Spleen (tissue), 11 donors: ENCODE measurements at regions not wholly inside any gene's neighbourhood (a gene's known extent, or its start where the extent isn't known, plus 50 kb on each side); places are given as distances from the start of the nearest gene placed in this dataset.
A peak's percentile ranks its signal among the peaks of the same experiment; 100 is the strongest.

Source experiments
- DNase-seq: peaks from one replicate; pipeline ENCODE4 v3.0.0-alpha.2; 2020
- H3K27ac ChIP-seq, 8 donors: fragments of 200-600 bp; sonication (generic) in 7 of 8; 1 replicate in 4 of 8; 2 replicates in 4 of 8; pipeline versions ENCODE4 v1.5.0 to v1.8.0; 2016 to 2021; ENCODE audit warnings: inconsistent platforms in 4 of 8, mild to moderate bottlenecking in 4 of 8, moderate library complexity in 1 of 8
- H3K27me3 ChIP-seq, 7 donors: fragments of 200-600 bp; sonication (generic) in 6 of 7; replicated peaks in 1 of 7; 1 replicate in 4 of 7; 2 replicates in 3 of 7; pipeline versions ENCODE4 v1.5.0 to v1.8.0; 2016 to 2021; ENCODE audit warnings: inconsistent platforms in 3 of 7, mild to moderate bottlenecking in 1 of 7
- H3K36me3 ChIP-seq, 6 donors: fragments of 200-600 bp; sonication (generic) in 5 of 6; 1 replicate in 4 of 6; 2 replicates in 2 of 6; pipeline versions ENCODE4 v1.5.0 to v1.8.0; 2016 to 2021; ENCODE audit warnings: inconsistent platforms in 2 of 6
- H3K4me1 ChIP-seq, 6 donors: fragments of 200-600 bp; sonication (generic) in 5 of 6; 1 replicate in 3 of 6; 2 replicates in 3 of 6; pipeline versions ENCODE4 v1.5.0 to v1.8.0; 2016 to 2021; ENCODE audit warnings: inconsistent platforms in 3 of 6
- H3K4me3 ChIP-seq, 8 donors: fragments of 200-600 bp; sonication (generic) in 7 of 8; 1 replicate in 4 of 8; 2 replicates in 4 of 8; pipeline versions ENCODE4 v1.5.0 to v1.8.0; 2016 to 2021; ENCODE audit warnings: inconsistent platforms in 4 of 8, mild to moderate bottlenecking in 4 of 8, moderate library complexity in 2 of 8
- H3K9me3 ChIP-seq, 8 donors: fragments of 200-600 bp; sonication (generic) in 7 of 8; 1 replicate in 4 of 8; 2 replicates in 4 of 8; pipeline versions ENCODE4 v1.5.0 to v1.8.0; 2016 to 2021; ENCODE audit warnings: inconsistent platforms in 4 of 8
- CTCF ChIP-seq, 11 experiments: fragments of 200-600 bp in 7 of 11; fragments of 450-650 bp in 4 of 11; sonication (generic) in 4 of 11; IDR thresholded peaks in 8 of 11; conservative IDR thresholded peaks in 3 of 11; 1 replicate in 7 of 11; 2 replicates in 4 of 11; pipeline versions ENCODE4 v1.4.0 to v1.8.0; 2016 to 2021; ENCODE audit warnings: antibody characterized with exemption in 11 of 11, inconsistent platforms in 4 of 11, mild to moderate bottlenecking in 1 of 11
- POLR2A ChIP-seq, 3 donors: fragments of 450-650 bp; IDR thresholded peaks; one replicate each; pipeline ENCODE4 v1.5.1; 2017; ENCODE audit warnings: antibody characterized with exemption in 3 of 3, mild to moderate bottlenecking in 1 of 3
- POLR2AphosphoS5 ChIP-seq, 3 donors: sonication (generic); formaldehyde crosslinking; IDR thresholded peaks; one replicate each; pipeline ENCODE4 v1.5.1; 2017; ENCODE audit warnings: antibody characterized with exemption in 3 of 3
- WGBS, 5 donors: extraction: QIAGEN DNeasy Blood & Tissue Kit in 3 of 5; methylation state at CpG; one replicate each; pipeline versions ENCODE4 v1.1.5 to v1.1.7; 2013 to 2018; 5-methylcytosine and 5-hydroxymethylcytosine counted together
- intact Hi-C: fragments of 100-400 bp; cut with DNase I; formaldehyde crosslinking; loops from one replicate; pipeline ENCODE4 v1.15.0; 2023; ENCODE audit warnings: low total_unique reads
- donor health status: healthy with polysubstance abuse.
- donor health status: DM: no; HTN: no; CAD: no; lungs with moderate emphysema.
- donor health status: DM: no; HTN: no; CAD: no.
- donor health status: Bipolar disorder and iron deficiency.
- donor health status: healthy.
- donor health status: DM: no; HTN: no; CAD: no.
- donor health status: DM: yes; HTN: yes; CAD: no.

- no peaks in the 10 kb centered on the region for H3K27me3 ChIP-seq
- intact Hi-C loops = no loop called here
- peaks cover 0 to 90% (median 56%) of the 10 kb centered on the region in 6 donors for H3K36me3 ChIP-seq
- peak overlapping the region in 1 of 8 donors; percentile 61 for H3K27ac ChIP-seq
- H3K4me1 ChIP-seq = peaks cover 7 to 74% (median 39%) of the 10 kb centered on the region in 6 donors
- no peaks in the 10 kb centered on the region for H3K9me3 ChIP-seq
- 89 to 95% (median 92%) methylated on average over 3 of the region's 3 CpGs for WGBS, 5 donors
- H3K4me3 ChIP-seq = no peak overlapping the region
- TF ChIP-seq POLR2AphosphoS5 (IDR thresholded peaks at IDR 0.05) (no peak), POLR2A (IDR thresholded peaks at IDR 0.05) (no peak), CTCF (IDR thresholded peaks at IDR 0.05 in 8 of 11, conservative IDR thresholded peaks at IDR 0.05 in 3 of 11) (no peak)
- no peak for DNase-seq
Observed at GRCh38 chr17:77484111-77484510, 343.3 kb downstream of the SEC14L1 start.

- Histone ChIP-seq H3K4me1 (peaks cover 5 to 74% (median 37%) of the 10 kb centered on the region in 6 donors), H3K4me3 (no peak overlapping the region), H3K36me3 (peaks cover 0 to 91% (median 68%) of the 10 kb centered on the region in 6 donors), H3K27ac (peak overlapping the region in 1 of 8 donors; percentile 61), H3K9me3 (no peaks in the 10 kb centered on the region), H3K27me3 (no peaks in the 10 kb centered on the region)
- DNase-seq = no peak
- 85 to 98% (median 91%) methylated on average over 5 of the region's 5 CpGs for WGBS, 5 donors
- intact Hi-C loops = no loop called here
- no peak for TF ChIP-seq CTCF (IDR thresholded peaks at IDR 0.05 in 8 of 11, conservative IDR thresholded peaks at IDR 0.05 in 3 of 11)
Observed at GRCh38 chr17:77485089-77485833, 344.5 kb downstream of the SEC14L1 start.

GRCh38 chr17:77487211-77487629 lies 346.5 kb downstream of the SEC14L1 start:
- DNase-seq = no peak
- no peaks in the 10 kb centered on the region for H3K27me3 ChIP-seq
- TF ChIP-seq POLR2AphosphoS5 (IDR thresholded peaks at IDR 0.05) (no peak), POLR2A (IDR thresholded peaks at IDR 0.05) (no peak)
- peaks cover 7 to 74% (median 32%) of the 10 kb centered on the region in 6 donors for H3K4me1 ChIP-seq
- H3K36me3 ChIP-seq = peaks cover 3 to 91% (median 72%) of the 10 kb centered on the region in 6 donors
- no peaks in the 10 kb centered on the region for H3K9me3 ChIP-seq
- intact Hi-C loops = no loop called here
- WGBS, 5 donors = 85 to 95% (median 92%) methylated on average over 16 to 17 of the region's 17 CpGs
- H3K27ac ChIP-seq = peak overlapping the region in 1 of 8 donors; percentile 61
- H3K4me3 ChIP-seq = no peak overlapping the region

GRCh38 chr17:77487677-77488530 lies 347.1 kb downstream of the SEC14L1 start:
- Histone ChIP-seq H3K4me3 (no peak overlapping the region), H3K27me3 (no peaks in the 10 kb centered on the region), H3K36me3 (peaks cover 3 to 91% (median 72%) of the 10 kb centered on the region in 6 donors), H3K4me1 (peaks cover 7 to 74% (median 31%) of the 10 kb centered on the region in 6 donors), H3K27ac (no peak overlapping the region), H3K9me3 (no peaks in the 10 kb centered on the region)
- peak; percentile 64 for DNase-seq
- intact Hi-C loops = no loop called here
- TF ChIP-seq CTCF (IDR thresholded peaks at IDR 0.05 in 8 of 11, conservative IDR thresholded peaks at IDR 0.05 in 3 of 11) = no peak
- TF ChIP-seq POLR2AphosphoS5 (IDR thresholded peaks at IDR 0.05) = no peak
- TF ChIP-seq POLR2A (IDR thresholded peaks at IDR 0.05) = no peak
- WGBS, 5 donors = 86 to 94% (median 90%) methylated on average over 20 to 28 of the region's 28 CpGs
